GM21786 (cell line): ENCODE measurements at regions not wholly inside any gene's neighbourhood (a gene's known extent, or its start where the extent isn't known, plus 50 kb on each side); places are given as distances from the start of the nearest gene placed in this dataset.

Experiments used
- ATAC-seq: cut with Tn5 transposase; IDR thresholded peaks from one replicate; pipeline ENCODE4 v1.9.1; 2021; ENCODE audit not compliant: unreplicated experiment

- ATAC-seq, result no peak
Measured at GRCh38 chr7:25653384-25653783, 425.1 kb upstream of the NPVF start.

- no peak for ATAC-seq
Measured at GRCh38 chr7:25656071-25656470, 427.8 kb upstream of the NPVF start.

- ATAC-seq, result no peak
Measured at GRCh38 chr7:25656581-25657026, 428.3 kb upstream of the NPVF start.

- ATAC-seq, result no peak
Measured at GRCh38 chr7:25658375-25658774, 430.1 kb upstream of the NPVF start.

- no peak for ATAC-seq
Measured at GRCh38 chr7:25659841-25660240, 431.6 kb upstream of the NPVF start.

- no peak for ATAC-seq
Measured at GRCh38 chr7:25662841-25663800, 434.8 kb upstream of the NPVF start.

- ATAC-seq, result no peak
Measured at GRCh38 chr7:25663877-25664276, 435.6 kb upstream of the NPVF start.

GRCh38 chr7:25664593-25664992, 436.3 kb upstream of the NPVF start:
- ATAC-seq, result no peak

GRCh38 chr7:25665374-25665773, 437.1 kb upstream of the NPVF start:
- no peak for ATAC-seq

- no peak for ATAC-seq
Measured at GRCh38 chr7:25665903-25666670, 437.8 kb upstream of the NPVF start.

GRCh38 chr7:25666671-25667060, 438.4 kb upstream of the NPVF start:
- ATAC-seq, result no peak

GRCh38 chr7:25669281-25669781, 441.0 kb upstream of the NPVF start:
- no peak for ATAC-seq

- ATAC-seq, result no peak
Measured at GRCh38 chr7:25669961-25670841, 441.9 kb upstream of the NPVF start.

- no peak for ATAC-seq
Measured at GRCh38 chr7:25671111-25671510, 442.8 kb upstream of the NPVF start.

- no peak for ATAC-seq
Measured at GRCh38 chr7:25672496-25672895, 444.2 kb upstream of the NPVF start.

GRCh38 chr7:25675789-25676474, 447.6 kb upstream of the NPVF start:
- no peak for ATAC-seq

GRCh38 chr7:25677595-25677994, 449.3 kb upstream of the NPVF start:
- ATAC-seq, result no peak

GRCh38 chr7:25678215-25678614, 449.9 kb upstream of the NPVF start:
- ATAC-seq, result no peak

- ATAC-seq, result no peak
Measured at GRCh38 chr7:25680636-25681035, 452.4 kb upstream of the NPVF start.

GRCh38 chr7:25684360-25684759, 456.1 kb upstream of the NPVF start:
- ATAC-seq, result no peak
